Spleen (tissue), 7 donors: ENCODE measurements at regions not wholly inside any gene's neighbourhood (a gene's known extent, or its start where the extent isn't known, plus 50 kb on each side); places are given as distances from the start of the nearest gene placed in this dataset.

Experiments used
- CTCF ChIP-seq, 11 experiments: fragments of 200-600 bp in 7 of 11; fragments of 450-650 bp in 4 of 11; sonication (generic) in 4 of 11; IDR thresholded peaks in 8 of 11; conservative IDR thresholded peaks in 3 of 11; 1 replicate in 7 of 11; 2 replicates in 4 of 11; pipeline versions ENCODE4 v1.4.0 to v1.8.0; 2016 to 2021; ENCODE audit warnings: antibody characterized with exemption in 11 of 11, inconsistent platforms in 4 of 11, mild to moderate bottlenecking in 1 of 11
- POLR2A ChIP-seq, 3 donors: fragments of 450-650 bp; IDR thresholded peaks; one replicate each; pipeline ENCODE4 v1.5.1; 2017; ENCODE audit warnings: antibody characterized with exemption in 3 of 3, mild to moderate bottlenecking in 1 of 3
- donor health status: DM: no; HTN: no; CAD: no; lungs with moderate emphysema.
- donor health status: DM: no; HTN: no; CAD: no.
- donor health status: DM: no; HTN: no; CAD: no.

- TF ChIP-seq CTCF (IDR thresholded peaks at IDR 0.05 in 8 of 11, conservative IDR thresholded peaks at IDR 0.05 in 3 of 11) (no peak), POLR2A (IDR thresholded peaks at IDR 0.05) (no peak)
Measured at GRCh38 chr14:82549306-82549990, 1015.8 kb upstream of the SEL1L start.
